ENCODE measurements at regions not wholly inside any gene's neighbourhood (a gene's known extent, or its start where the extent isn't known, plus 50 kb on each side); places are given as distances from the start of the nearest gene placed in this dataset.

GRCh38 chr4:4689694-4690440 is 148.0 kb upstream of the STX18 start:
- DNase-seq (ENCODE audit: low read depth, low spot score), result no peak
- no peaks in the 10 kb centered on the region for H3K27me3 ChIP-seq (ENCODE audit: insufficient read depth, low read length)
- no peak overlapping the region for H3K27ac ChIP-seq (ENCODE audit: low read depth, low read length)
- BruUV-seq (replicated peaks), result no TSS peak
- TF ChIP-seq, protein P1, sequence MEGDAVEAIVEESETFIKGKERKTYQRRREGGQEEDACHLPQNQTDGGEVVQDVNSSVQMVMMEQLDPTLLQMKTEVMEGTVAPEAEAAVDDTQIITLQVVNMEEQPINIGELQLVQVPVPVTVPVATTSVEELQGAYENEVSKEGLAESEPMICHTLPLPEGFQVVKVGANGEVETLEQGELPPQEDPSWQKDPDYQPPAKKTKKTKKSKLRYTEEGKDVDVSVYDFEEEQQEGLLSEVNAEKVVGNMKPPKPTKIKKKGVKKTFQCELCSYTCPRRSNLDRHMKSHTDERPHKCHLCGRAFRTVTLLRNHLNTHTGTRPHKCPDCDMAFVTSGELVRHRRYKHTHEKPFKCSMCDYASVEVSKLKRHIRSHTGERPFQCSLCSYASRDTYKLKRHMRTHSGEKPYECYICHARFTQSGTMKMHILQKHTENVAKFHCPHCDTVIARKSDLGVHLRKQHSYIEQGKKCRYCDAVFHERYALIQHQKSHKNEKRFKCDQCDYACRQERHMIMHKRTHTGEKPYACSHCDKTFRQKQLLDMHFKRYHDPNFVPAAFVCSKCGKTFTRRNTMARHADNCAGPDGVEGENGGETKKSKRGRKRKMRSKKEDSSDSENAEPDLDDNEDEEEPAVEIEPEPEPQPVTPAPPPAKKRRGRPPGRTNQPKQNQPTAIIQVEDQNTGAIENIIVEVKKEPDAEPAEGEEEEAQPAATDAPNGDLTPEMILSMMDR (IDR thresholded peaks at IDR 0.05 in 2 of 3, conservative IDR thresholded peaks at IDR 0.05 in 1 of 3; ENCODE audit: borderline replicate concordance in 1 of 3, insufficient read depth in 1 of 3, low read depth in 2 of 3, low read length in 2 of 3), result no peak
- H3K4me2 ChIP-seq (ENCODE audit: low read length), result no peak overlapping the region
- ATAC-seq, result no peak
- RAD21 ChIA-PET (ENCODE audit: low non-redundant PET in 1 of 2, low total read pairs in 2 of 2, uncharacterized antibody in 2 of 2, unreplicated experiment in 2 of 2), result no interaction called here
- H3K9me2 ChIP-seq (ENCODE audit: insufficient read depth), result no peaks in the 10 kb centered on the region
- no peaks in the 10 kb centered on the region for H4K20me1 ChIP-seq (ENCODE audit: insufficient read depth)
- peaks cover 28 to 46% of the 10 kb centered on the region in 2 experiments for H3K4me1 ChIP-seq (ENCODE audit: control insufficient read depth in 1 of 2, insufficient read depth in 2 of 2, low read length in 2 of 2)
- CTCF ChIA-PET, result no interaction called here
- no peak overlapping the region for H3K4me3 ChIP-seq (replicated peaks in 1 of 2; ENCODE audit: low read depth in 1 of 2, low read length in 2 of 2)
- intact Hi-C loops (cut with micrococcal nuclease), result no loop called here
- H2AFZ ChIP-seq (ENCODE audit: low read depth, low read length, poor library complexity, severe bottlenecking), result no peak overlapping the region
- H3K9ac ChIP-seq (ENCODE audit: low read length), result no peak overlapping the region
- no peaks in the 10 kb centered on the region for H3K9me3 ChIP-seq (ENCODE audit: control insufficient read depth in 1 of 2, insufficient read depth in 1 of 2, low read depth in 1 of 2, low read length in 2 of 2)
- POLR2A ChIA-PET, result no interaction called here
- H3K79me2 ChIP-seq (ENCODE audit: insufficient read depth, low read length), result no peaks in the 10 kb centered on the region
- no peaks in the 10 kb centered on the region for H3K36me3 ChIP-seq (ENCODE audit: control insufficient read depth in 1 of 2, insufficient read depth in 2 of 2, low read length in 2 of 2)

DNA sequence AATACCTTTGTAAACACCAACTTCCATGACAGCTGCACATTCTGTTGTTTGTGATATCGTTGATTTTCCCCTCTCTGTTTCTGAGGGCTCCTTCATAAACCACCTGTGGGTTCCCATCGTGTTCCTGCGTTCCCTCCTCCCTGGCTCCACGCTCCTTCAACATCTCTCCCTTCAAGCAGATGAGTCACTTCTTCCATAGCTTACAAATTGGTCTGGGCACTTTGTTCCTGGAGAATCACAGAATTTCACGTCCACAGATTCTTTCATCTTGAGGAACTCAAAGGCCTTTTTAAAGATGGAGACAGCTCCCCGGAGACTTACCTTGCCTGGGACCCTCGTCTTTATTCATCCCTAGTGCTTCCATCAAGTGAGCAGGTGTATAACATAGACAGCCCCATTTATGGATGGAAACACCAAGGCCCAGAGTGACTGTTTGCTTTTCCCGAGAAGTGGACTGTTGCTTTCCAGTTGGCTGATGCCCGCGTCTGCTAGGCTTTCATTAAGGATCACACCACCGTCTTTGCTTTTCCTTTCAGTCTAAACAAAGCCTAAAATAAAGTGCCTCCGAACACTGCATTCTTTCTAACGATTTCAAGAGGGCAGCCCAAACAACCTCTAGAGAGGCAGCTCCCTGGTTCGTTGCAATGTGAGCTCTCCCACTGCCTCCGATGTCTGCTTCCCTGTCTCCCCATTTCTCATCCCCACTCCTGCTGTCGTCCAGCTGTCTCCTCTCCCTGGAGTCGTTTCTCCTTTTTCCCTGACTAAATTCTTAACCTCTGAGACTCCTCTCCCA is 146.3 kb upstream of the STX18 start:
- CTCF ChIA-PET, result no interaction called here
- intact Hi-C loops (cut with micrococcal nuclease), result no loop called here
- TF ChIP-seq TCF7L2 (IDR thresholded peaks at IDR 0.05; ENCODE audit: borderline replicate concordance, extremely low read depth, insufficient read depth, insufficient read length) (peak; percentile 44), FOSL1 (IDR thresholded peaks at IDR 0.05; ENCODE audit: low read depth) (peak; percentile 19; the same call in 1 of the 2 replicates), POLR2AphosphoS5 (IDR thresholded peaks at IDR 0.05; ENCODE audit: low read depth, low read length) (no peak), JUND (IDR thresholded peaks at IDR 0.05) (0 out of 2 replicates have a peak, but pooled peaks have one; percentile 17)
- ATAC-seq, result no peak
- no TSS peak for BruUV-seq (replicated peaks)
- RAD21 ChIA-PET (ENCODE audit: low non-redundant PET in 1 of 2, low total read pairs in 2 of 2, uncharacterized antibody in 2 of 2, unreplicated experiment in 2 of 2), result no interaction called here
- Histone ChIP-seq H3K4me3 (replicated peaks in 1 of 2; ENCODE audit: low read depth in 1 of 2, low read length in 2 of 2) (no peak overlapping the region), H3K27ac (ENCODE audit: low read depth, low read length) (no peak overlapping the region), H3K9me3 (ENCODE audit: control insufficient read depth in 1 of 2, insufficient read depth in 1 of 2, low read depth in 1 of 2, low read length in 2 of 2) (no peaks in the 10 kb centered on the region), H3K4me2 (ENCODE audit: low read length) (no peak overlapping the region), H3K9me2 (ENCODE audit: insufficient read depth) (no peaks in the 10 kb centered on the region), H3K27me3 (ENCODE audit: insufficient read depth, low read length) (no peaks in the 10 kb centered on the region), H3K36me3 (ENCODE audit: control insufficient read depth in 1 of 2, insufficient read depth in 2 of 2, low read length in 2 of 2) (no peaks in the 10 kb centered on the region), H3K4me1 (ENCODE audit: control insufficient read depth in 1 of 2, insufficient read depth in 2 of 2, low read length in 2 of 2) (peaks cover 11 to 29% of the 10 kb centered on the region in 2 experiments; a peak in 3 of 4 replicates), H2AFZ (ENCODE audit: low read depth, low read length, poor library complexity, severe bottlenecking) (no peak overlapping the region), H3K79me2 (ENCODE audit: insufficient read depth, low read length) (no peaks in the 10 kb centered on the region), H4K20me1 (ENCODE audit: insufficient read depth) (no peaks in the 10 kb centered on the region), H3K9ac (ENCODE audit: low read length) (no peak overlapping the region)
- DNase-seq (ENCODE audit: low read depth, low spot score), result no peak
- POLR2A ChIA-PET, result no interaction called here
